Mesothelial cell of epicardium (in vitro differentiated cells): ENCODE measurements at regions not wholly inside any gene's neighbourhood (a gene's known extent, or its start where the extent isn't known, plus 50 kb on each side); places are given as distances from the start of the nearest gene placed in this dataset.

ENCODE experiments used
- DNase-seq, 2 experiments: peaks; one replicate each; pipeline ENCODE4 v3.0.0; 2021; ENCODE audit warnings: low spot score in 2 of 2; ENCODE audit not compliant: unreplicated experiment in 2 of 2
- H3K27ac Mint-ChIP-seq: 2 replicates; pipeline ENCODE4 v1.8.0; 2021; ENCODE audit warnings: mixed read lengths
- H3K27me3 Mint-ChIP-seq: 2 replicates; pipeline ENCODE4 v1.8.0; 2021; ENCODE audit warnings: low read depth, mixed read lengths
- H3K36me3 Mint-ChIP-seq: 2 replicates; pipeline ENCODE4 v1.8.0; 2021; ENCODE audit warnings: mixed read lengths
- H3K4me1 Mint-ChIP-seq: 2 replicates; pipeline ENCODE4 v1.8.0; 2021; ENCODE audit warnings: mixed read lengths
- H3K4me3 Mint-ChIP-seq: 2 replicates; pipeline ENCODE4 v1.8.0; 2021; ENCODE audit warnings: mild to moderate bottlenecking, moderate library complexity, mixed read lengths
- H3K9me3 Mint-ChIP-seq: 2 replicates; pipeline ENCODE4 v1.8.0; 2021; ENCODE audit warnings: mixed read lengths
- TF ChIP-seq, protein P1 (sequence below): fragments of 200-600 bp; sonication (generic); IDR thresholded peaks from one replicate; pipeline ENCODE4 v1.5.0; 2021; ENCODE audit warnings: antibody characterized with exemption; ENCODE audit not compliant: unreplicated experiment

DNA sequence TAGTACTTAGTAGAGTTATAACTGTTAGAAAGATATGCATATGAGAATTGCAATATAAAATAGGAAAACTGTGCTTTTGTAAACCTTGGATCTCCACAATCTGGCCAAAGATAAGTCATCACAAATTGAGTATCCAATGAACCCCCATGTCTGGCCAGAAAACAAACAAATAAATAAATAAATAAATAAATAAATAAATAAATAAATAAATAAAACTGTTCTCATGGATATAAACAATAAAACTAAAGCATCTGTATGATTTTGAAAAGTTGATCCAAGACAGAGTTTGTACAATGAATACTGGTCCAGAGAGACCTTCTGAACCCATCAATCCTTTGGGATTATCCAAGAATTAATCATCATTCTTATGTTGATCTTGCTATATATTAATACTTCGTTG, 367.6 kb upstream of the CDH9 start:
- Mint-ChIP-seq H3K4me1 (peaks cover 4% of the 10 kb centered on the region), H3K27me3 (no peaks in the 10 kb centered on the region), H3K36me3 (no peaks in the 10 kb centered on the region), H3K27ac (no peak overlapping the region), H3K9me3 (peaks cover 4% of the 10 kb centered on the region), H3K4me3 (no peak overlapping the region)
- DNase-seq = no peak
- TF ChIP-seq, protein P1, sequence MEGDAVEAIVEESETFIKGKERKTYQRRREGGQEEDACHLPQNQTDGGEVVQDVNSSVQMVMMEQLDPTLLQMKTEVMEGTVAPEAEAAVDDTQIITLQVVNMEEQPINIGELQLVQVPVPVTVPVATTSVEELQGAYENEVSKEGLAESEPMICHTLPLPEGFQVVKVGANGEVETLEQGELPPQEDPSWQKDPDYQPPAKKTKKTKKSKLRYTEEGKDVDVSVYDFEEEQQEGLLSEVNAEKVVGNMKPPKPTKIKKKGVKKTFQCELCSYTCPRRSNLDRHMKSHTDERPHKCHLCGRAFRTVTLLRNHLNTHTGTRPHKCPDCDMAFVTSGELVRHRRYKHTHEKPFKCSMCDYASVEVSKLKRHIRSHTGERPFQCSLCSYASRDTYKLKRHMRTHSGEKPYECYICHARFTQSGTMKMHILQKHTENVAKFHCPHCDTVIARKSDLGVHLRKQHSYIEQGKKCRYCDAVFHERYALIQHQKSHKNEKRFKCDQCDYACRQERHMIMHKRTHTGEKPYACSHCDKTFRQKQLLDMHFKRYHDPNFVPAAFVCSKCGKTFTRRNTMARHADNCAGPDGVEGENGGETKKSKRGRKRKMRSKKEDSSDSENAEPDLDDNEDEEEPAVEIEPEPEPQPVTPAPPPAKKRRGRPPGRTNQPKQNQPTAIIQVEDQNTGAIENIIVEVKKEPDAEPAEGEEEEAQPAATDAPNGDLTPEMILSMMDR = no peak

DNA sequence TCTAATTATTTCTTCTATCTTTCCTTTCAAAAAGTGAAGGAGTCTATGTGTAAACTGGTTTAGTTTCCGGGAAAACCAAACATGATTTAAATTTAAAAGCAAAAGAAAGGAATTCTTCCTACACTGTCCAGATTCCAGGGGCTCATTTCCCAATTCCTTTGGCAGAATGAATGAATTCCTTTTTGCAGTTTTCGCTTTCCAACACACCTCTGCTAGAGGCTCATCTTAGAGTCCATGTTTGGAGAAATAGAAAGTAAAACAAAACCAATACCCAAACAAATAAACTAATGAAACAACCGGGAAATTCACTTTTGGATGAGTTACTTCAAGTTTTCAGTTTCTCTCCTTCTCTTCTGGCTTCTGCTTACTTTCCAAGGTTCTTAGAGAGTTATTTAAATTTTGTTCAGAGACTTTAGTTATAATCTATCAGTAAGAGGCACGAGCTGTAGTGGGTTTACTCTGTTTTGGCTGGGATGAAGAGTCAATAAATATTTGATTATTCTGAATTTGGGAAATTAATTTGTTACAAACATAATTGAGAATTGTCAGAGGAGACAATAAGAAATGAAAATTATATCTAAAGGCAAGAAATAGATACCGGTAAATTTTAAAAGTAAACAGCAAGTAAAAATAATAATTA, 365.0 kb upstream of the CDH9 start:
- peaks cover 20% of the 10 kb centered on the region for H3K9me3 Mint-ChIP-seq
- peaks cover 4% of the 10 kb centered on the region for H3K4me1 Mint-ChIP-seq
- TF ChIP-seq, protein P1 = no peak
- H3K4me3 Mint-ChIP-seq = no peak overlapping the region
- peak overlapping the region; percentile 27 for H3K27ac Mint-ChIP-seq
- no peaks in the 10 kb centered on the region for H3K27me3 Mint-ChIP-seq
- no peak for DNase-seq
- H3K36me3 Mint-ChIP-seq = peaks cover 5% of the 10 kb centered on the region

DNA sequence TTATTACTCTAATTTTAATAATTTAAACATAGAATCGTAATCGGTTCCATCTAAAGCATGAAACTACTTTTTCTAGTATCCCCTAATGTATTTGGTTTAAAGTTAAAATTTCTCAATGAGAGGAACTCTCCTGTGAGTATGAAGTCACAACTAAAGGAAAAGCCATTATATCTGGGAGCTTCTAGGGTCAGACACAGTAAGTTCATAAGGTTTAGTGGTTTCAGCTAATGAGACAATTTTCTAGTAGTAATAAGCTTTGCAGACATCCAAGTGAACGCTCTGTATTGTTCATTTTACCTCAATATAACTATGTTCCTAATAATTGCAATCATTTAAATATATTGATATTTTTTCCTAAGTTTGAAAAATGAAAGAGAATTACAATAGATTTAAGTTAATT, 364.4 kb upstream of the CDH9 start:
- TF ChIP-seq, protein P1 = no peak
- Mint-ChIP-seq H3K36me3 (peaks cover 5% of the 10 kb centered on the region), H3K9me3 (peaks cover 26% of the 10 kb centered on the region), H3K27me3 (no peaks in the 10 kb centered on the region), H3K4me1 (peaks cover 4% of the 10 kb centered on the region), H3K27ac (no peak overlapping the region), H3K4me3 (no peak overlapping the region)
- no peak for DNase-seq

DNA sequence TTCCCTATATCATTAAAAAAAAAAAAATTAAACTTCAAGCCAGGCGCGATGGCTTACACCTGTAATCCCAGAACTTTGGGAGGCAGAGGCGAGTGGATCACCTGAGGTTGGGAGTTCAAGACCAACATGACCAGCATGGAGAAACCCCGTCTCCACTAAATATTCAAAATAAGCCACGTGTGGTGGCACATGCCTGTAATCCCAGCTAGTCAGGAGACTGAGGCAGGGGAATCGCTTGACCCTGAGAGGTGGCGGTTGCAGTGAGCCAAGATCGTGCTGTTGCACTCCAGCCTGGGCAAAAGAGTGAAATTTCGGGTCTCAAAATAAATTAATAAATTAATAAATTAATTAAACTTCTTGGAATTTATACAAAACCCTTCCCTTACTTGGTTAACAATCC, 358.6 kb upstream of the CDH9 start:
- H3K27me3 Mint-ChIP-seq = no peaks in the 10 kb centered on the region
- H3K27ac Mint-ChIP-seq = no peak overlapping the region
- peaks cover 5% of the 10 kb centered on the region for H3K36me3 Mint-ChIP-seq
- DNase-seq = no peak
- H3K4me1 Mint-ChIP-seq = no peaks in the 10 kb centered on the region
- H3K4me3 Mint-ChIP-seq = no peak overlapping the region
- peaks cover 21% of the 10 kb centered on the region for H3K9me3 Mint-ChIP-seq
- TF ChIP-seq, protein P1 = no peak

GRCh38 chr5:27392716-27393115, 354.3 kb upstream of the CDH9 start:
- Mint-ChIP-seq H3K27ac (no peak overlapping the region), H3K4me3 (no peak overlapping the region), H3K4me1 (no peaks in the 10 kb centered on the region), H3K9me3 (peaks cover 7% of the 10 kb centered on the region), H3K36me3 (no peaks in the 10 kb centered on the region), H3K27me3 (no peaks in the 10 kb centered on the region)
- TF ChIP-seq, protein P1 = no peak
- no peak for DNase-seq

- DNase-seq = no peak
- Mint-ChIP-seq H3K36me3 (no peaks in the 10 kb centered on the region), H3K9me3 (peaks cover 7% of the 10 kb centered on the region), H3K4me1 (no peaks in the 10 kb centered on the region), H3K4me3 (no peak overlapping the region), H3K27ac (no peak overlapping the region), H3K27me3 (no peaks in the 10 kb centered on the region)
- TF ChIP-seq, protein P1 = no peak
Measured at GRCh38 chr5:27389696-27390095, 351.3 kb upstream of the CDH9 start.
